Rectal smooth muscle tissue (tissue), 1 donor: ENCODE measurements at regions not wholly inside any gene's neighbourhood (a gene's known extent, or its start where the extent isn't known, plus 50 kb on each side); places are given as distances from the start of the nearest gene placed in this dataset.

Source experiments
- H3K27ac ChIP-seq: one replicate; pipeline ENCODE4 v1.7.0; 2013; ENCODE audit warnings: low read depth, low read length, inconsistent platforms
- H3K27me3 ChIP-seq: one replicate; pipeline ENCODE4 v1.7.0; 2013; ENCODE audit warnings: low read length; ENCODE audit not compliant: control insufficient read depth, insufficient read depth
- H3K36me3 ChIP-seq: one replicate; pipeline ENCODE4 v1.7.0; 2013; ENCODE audit warnings: low read length; ENCODE audit not compliant: control insufficient read depth, insufficient read depth
- H3K4me1 ChIP-seq: one replicate; pipeline ENCODE4 v1.7.0; 2013; ENCODE audit warnings: low read length; ENCODE audit not compliant: control insufficient read depth, insufficient read depth
- H3K4me3 ChIP-seq: one replicate; pipeline ENCODE4 v1.7.0; 2013; ENCODE audit warnings: low read length
- H3K9ac ChIP-seq: one replicate; pipeline ENCODE4 v1.7.0; 2013; ENCODE audit warnings: low read length

GRCh38 chr9:80437091-80437640, 865.4 kb downstream of the TLE4 start:
- H3K4me3 ChIP-seq, result no peak overlapping the region
- H3K36me3 ChIP-seq, result no peaks in the 10 kb centered on the region
- H3K9ac ChIP-seq, result no peak overlapping the region
- no peak overlapping the region for H3K27ac ChIP-seq
- no peaks in the 10 kb centered on the region for H3K27me3 ChIP-seq
- H3K4me1 ChIP-seq, result no peaks in the 10 kb centered on the region

- Histone ChIP-seq H3K4me1 (no peaks in the 10 kb centered on the region), H3K27me3 (no peaks in the 10 kb centered on the region), H3K4me3 (no peak overlapping the region), H3K36me3 (no peaks in the 10 kb centered on the region), H3K9ac (no peak overlapping the region), H3K27ac (no peak overlapping the region)
Measured at GRCh38 chr9:80435591-80435990, 863.8 kb downstream of the TLE4 start.

GRCh38 chr9:80426992-80427391, 855.2 kb downstream of the TLE4 start:
- no peak overlapping the region for H3K27ac ChIP-seq
- no peak overlapping the region for H3K4me3 ChIP-seq
- no peaks in the 10 kb centered on the region for H3K27me3 ChIP-seq
- no peaks in the 10 kb centered on the region for H3K36me3 ChIP-seq
- no peak overlapping the region for H3K9ac ChIP-seq
- H3K4me1 ChIP-seq, result no peaks in the 10 kb centered on the region

- Histone ChIP-seq H3K4me3 (no peak overlapping the region), H3K27ac (no peak overlapping the region), H3K4me1 (no peaks in the 10 kb centered on the region), H3K27me3 (no peaks in the 10 kb centered on the region), H3K36me3 (no peaks in the 10 kb centered on the region), H3K9ac (no peak overlapping the region)
Measured at GRCh38 chr9:80417211-80417773, 845.5 kb downstream of the TLE4 start.

GRCh38 chr9:80410106-80410505, 838.3 kb downstream of the TLE4 start:
- no peaks in the 10 kb centered on the region for H3K27me3 ChIP-seq
- H3K4me1 ChIP-seq, result no peaks in the 10 kb centered on the region
- no peaks in the 10 kb centered on the region for H3K36me3 ChIP-seq
- no peak overlapping the region for H3K27ac ChIP-seq
- H3K9ac ChIP-seq, result no peak overlapping the region
- H3K4me3 ChIP-seq, result no peak overlapping the region

GRCh38 chr9:80407220-80407619, 835.5 kb downstream of the TLE4 start:
- Histone ChIP-seq H3K27ac (no peak overlapping the region), H3K36me3 (no peaks in the 10 kb centered on the region), H3K4me3 (no peak overlapping the region), H3K9ac (no peak overlapping the region), H3K4me1 (no peaks in the 10 kb centered on the region), H3K27me3 (no peaks in the 10 kb centered on the region)

GRCh38 chr9:80401243-80401642, 829.5 kb downstream of the TLE4 start:
- Histone ChIP-seq H3K4me1 (no peaks in the 10 kb centered on the region), H3K27ac (no peak overlapping the region), H3K36me3 (no peaks in the 10 kb centered on the region), H3K4me3 (no peak overlapping the region), H3K27me3 (no peaks in the 10 kb centered on the region), H3K9ac (no peak overlapping the region)

- Histone ChIP-seq H3K4me1 (no peaks in the 10 kb centered on the region), H3K36me3 (no peaks in the 10 kb centered on the region), H3K27me3 (no peaks in the 10 kb centered on the region), H3K27ac (no peak overlapping the region), H3K4me3 (no peak overlapping the region), H3K9ac (no peak overlapping the region)
Measured at GRCh38 chr9:80400624-80401230, 829.0 kb downstream of the TLE4 start.

- H3K27ac ChIP-seq, result no peak overlapping the region
- no peaks in the 10 kb centered on the region for H3K27me3 ChIP-seq
- H3K4me1 ChIP-seq, result no peaks in the 10 kb centered on the region
- H3K36me3 ChIP-seq, result no peaks in the 10 kb centered on the region
- H3K9ac ChIP-seq, result no peak overlapping the region
- no peak overlapping the region for H3K4me3 ChIP-seq
Measured at GRCh38 chr9:80399606-80400005, 827.8 kb downstream of the TLE4 start.

GRCh38 chr9:80387828-80388227, 816.1 kb downstream of the TLE4 start:
- no peaks in the 10 kb centered on the region for H3K27me3 ChIP-seq
- H3K9ac ChIP-seq, result no peak overlapping the region
- H3K4me3 ChIP-seq, result no peak overlapping the region
- no peaks in the 10 kb centered on the region for H3K4me1 ChIP-seq
- H3K36me3 ChIP-seq, result no peaks in the 10 kb centered on the region
- H3K27ac ChIP-seq, result no peak overlapping the region

- H3K4me3 ChIP-seq, result no peak overlapping the region
- no peaks in the 10 kb centered on the region for H3K36me3 ChIP-seq
- no peaks in the 10 kb centered on the region for H3K27me3 ChIP-seq
- H3K27ac ChIP-seq, result no peak overlapping the region
- no peak overlapping the region for H3K9ac ChIP-seq
- H3K4me1 ChIP-seq, result peaks cover 5% of the 10 kb centered on the region
Measured at GRCh38 chr9:80385246-80385645, 813.5 kb downstream of the TLE4 start.

- no peak overlapping the region for H3K27ac ChIP-seq
- no peak overlapping the region for H3K4me3 ChIP-seq
- no peak overlapping the region for H3K9ac ChIP-seq
- H3K27me3 ChIP-seq, result no peaks in the 10 kb centered on the region
- H3K36me3 ChIP-seq, result no peaks in the 10 kb centered on the region
- H3K4me1 ChIP-seq, result peaks cover 5% of the 10 kb centered on the region
Measured at GRCh38 chr9:80383331-80383730, 811.6 kb downstream of the TLE4 start.
